DND-41 (cell line): ENCODE measurements at regions not wholly inside any gene's neighbourhood (a gene's known extent, or its start where the extent isn't known, plus 50 kb on each side); places are given as distances from the start of the nearest gene placed in this dataset.

Experiments
- EZH2 ChIP-seq: IDR thresholded peaks from 3 replicates; pipeline ENCODE4 v1.6.1; 2012; ENCODE audit warnings: borderline replicate concordance, low read depth, mild to moderate bottlenecking, moderate library complexity, low read length, inconsistent platforms; ENCODE audit not compliant: severe bottlenecking
- TF ChIP-seq, protein P1 (sequence below): IDR thresholded peaks from 2 replicates; pipeline ENCODE4 v1.5.1; 2012; ENCODE audit warnings: borderline replicate concordance, low read length, moderate library complexity, mild to moderate bottlenecking; ENCODE audit not compliant: poor library complexity, severe bottlenecking; ENCODE audit errors: extremely low read depth

DNA sequence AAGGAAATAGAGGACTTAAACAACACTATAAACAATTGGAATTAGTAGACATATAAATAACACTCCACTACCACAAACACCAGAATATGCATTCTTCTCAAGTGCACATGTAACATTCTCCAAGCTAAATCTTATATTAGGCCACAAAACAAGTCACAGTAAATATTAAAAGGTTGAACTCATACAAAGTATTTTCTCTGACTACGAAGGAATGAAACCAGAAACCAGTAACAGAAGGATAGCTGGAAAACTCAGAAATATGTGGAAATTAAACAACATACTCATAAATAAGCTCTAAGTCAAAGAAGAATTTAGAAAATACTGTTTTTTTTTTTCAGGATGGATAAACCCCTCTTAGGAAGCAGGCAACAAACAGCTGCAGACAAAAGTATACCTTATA lies 77.4 kb upstream of the IGFBP3 start:
- no peak for TF ChIP-seq EZH2
- TF ChIP-seq, protein P1, sequence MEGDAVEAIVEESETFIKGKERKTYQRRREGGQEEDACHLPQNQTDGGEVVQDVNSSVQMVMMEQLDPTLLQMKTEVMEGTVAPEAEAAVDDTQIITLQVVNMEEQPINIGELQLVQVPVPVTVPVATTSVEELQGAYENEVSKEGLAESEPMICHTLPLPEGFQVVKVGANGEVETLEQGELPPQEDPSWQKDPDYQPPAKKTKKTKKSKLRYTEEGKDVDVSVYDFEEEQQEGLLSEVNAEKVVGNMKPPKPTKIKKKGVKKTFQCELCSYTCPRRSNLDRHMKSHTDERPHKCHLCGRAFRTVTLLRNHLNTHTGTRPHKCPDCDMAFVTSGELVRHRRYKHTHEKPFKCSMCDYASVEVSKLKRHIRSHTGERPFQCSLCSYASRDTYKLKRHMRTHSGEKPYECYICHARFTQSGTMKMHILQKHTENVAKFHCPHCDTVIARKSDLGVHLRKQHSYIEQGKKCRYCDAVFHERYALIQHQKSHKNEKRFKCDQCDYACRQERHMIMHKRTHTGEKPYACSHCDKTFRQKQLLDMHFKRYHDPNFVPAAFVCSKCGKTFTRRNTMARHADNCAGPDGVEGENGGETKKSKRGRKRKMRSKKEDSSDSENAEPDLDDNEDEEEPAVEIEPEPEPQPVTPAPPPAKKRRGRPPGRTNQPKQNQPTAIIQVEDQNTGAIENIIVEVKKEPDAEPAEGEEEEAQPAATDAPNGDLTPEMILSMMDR, result no peak
